ENCODE measurements at regions not wholly inside any gene's neighbourhood (a gene's known extent, or its start where the extent isn't known, plus 50 kb on each side); places are given as distances from the start of the nearest gene placed in this dataset.

GRCh38 chr2:115939902-115940301, 1497.5 kb downstream of the DPP10 start:
- TF ChIP-seq, protein P1, sequence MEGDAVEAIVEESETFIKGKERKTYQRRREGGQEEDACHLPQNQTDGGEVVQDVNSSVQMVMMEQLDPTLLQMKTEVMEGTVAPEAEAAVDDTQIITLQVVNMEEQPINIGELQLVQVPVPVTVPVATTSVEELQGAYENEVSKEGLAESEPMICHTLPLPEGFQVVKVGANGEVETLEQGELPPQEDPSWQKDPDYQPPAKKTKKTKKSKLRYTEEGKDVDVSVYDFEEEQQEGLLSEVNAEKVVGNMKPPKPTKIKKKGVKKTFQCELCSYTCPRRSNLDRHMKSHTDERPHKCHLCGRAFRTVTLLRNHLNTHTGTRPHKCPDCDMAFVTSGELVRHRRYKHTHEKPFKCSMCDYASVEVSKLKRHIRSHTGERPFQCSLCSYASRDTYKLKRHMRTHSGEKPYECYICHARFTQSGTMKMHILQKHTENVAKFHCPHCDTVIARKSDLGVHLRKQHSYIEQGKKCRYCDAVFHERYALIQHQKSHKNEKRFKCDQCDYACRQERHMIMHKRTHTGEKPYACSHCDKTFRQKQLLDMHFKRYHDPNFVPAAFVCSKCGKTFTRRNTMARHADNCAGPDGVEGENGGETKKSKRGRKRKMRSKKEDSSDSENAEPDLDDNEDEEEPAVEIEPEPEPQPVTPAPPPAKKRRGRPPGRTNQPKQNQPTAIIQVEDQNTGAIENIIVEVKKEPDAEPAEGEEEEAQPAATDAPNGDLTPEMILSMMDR (IDR thresholded peaks at IDR 0.05; ENCODE audit: borderline replicate concordance, extremely low read depth, low read length, poor library complexity, severe bottlenecking): no peak
- TF ChIP-seq EZH2 (IDR thresholded peaks at IDR 0.05; ENCODE audit: borderline replicate concordance, low read depth, low read length, severe bottlenecking): no peak

All from DND-41 (cell line).